GM19395 (cell line): ENCODE measurements at regions not wholly inside any gene's neighbourhood (a gene's known extent, or its start where the extent isn't known, plus 50 kb on each side); places are given as distances from the start of the nearest gene placed in this dataset.
"Not testable (repeated sequence)": the region's sequence is repeated elsewhere in the genome, so short reads cannot be mapped to it uniquely, and the experiment has no call there.

ENCODE experiments used
- ATAC-seq: cut with Tn5 transposase; IDR thresholded peaks from one replicate; pipeline ENCODE4 v1.9.1; 2021; ENCODE audit warnings: mild to moderate bottlenecking, moderate library complexity; ENCODE audit not compliant: unreplicated experiment

DNA sequence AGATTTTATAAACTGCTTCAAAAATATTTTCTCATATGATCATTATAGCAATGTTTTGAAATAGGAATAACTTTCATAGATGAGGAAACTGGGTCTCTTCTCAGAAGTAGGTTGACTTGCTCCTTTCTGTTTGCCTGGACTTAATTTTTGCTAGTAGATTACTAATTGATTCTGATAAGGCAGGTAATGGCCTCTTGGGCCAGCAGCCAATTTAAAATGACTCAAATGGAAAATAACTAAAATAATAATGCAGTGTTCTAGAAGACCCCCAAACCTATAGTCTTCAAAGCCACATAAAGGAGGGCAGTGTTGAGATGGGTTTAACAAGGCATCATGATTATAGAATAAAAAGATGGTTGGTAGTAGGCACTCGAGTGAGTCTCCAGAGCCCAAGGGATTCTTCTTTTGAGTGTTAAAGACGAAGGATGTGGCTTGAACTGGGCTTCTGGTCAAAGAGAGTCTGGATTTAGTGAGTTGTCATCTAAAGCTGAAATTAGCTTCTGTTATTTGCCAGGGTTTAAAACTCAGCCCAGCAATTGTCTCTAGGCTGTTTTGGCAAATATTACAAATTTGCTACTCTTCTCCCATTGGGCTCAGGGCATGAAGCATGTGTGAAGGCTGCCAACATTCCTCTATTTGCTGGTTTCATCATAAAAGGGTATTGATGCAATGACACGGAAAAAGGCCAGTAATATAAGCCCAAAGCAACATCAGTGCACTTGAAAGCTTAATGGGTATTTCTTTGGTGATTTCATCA lies 297.1 kb upstream of the MEIS2 start:
- ATAC-seq, result no peak

DNA sequence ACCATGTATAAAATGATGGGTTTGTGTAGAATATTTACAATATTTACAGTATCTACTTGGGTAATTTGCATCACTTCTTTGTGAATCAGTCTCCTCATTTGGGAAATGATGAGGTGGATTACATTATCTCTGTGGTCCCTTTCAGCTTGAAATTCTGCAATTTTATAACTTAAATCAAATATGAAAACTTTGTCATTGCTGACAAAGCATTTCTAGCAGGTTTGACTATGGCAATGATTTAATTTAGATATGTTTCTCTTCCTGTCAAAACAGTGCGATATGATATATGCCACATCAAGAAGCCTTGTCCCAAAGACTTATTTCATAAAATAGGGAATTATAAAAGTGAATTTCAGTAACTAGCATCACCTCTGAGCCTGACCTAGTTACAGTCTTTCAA lies 315.8 kb upstream of the MEIS2 start:
- no peak for ATAC-seq

DNA sequence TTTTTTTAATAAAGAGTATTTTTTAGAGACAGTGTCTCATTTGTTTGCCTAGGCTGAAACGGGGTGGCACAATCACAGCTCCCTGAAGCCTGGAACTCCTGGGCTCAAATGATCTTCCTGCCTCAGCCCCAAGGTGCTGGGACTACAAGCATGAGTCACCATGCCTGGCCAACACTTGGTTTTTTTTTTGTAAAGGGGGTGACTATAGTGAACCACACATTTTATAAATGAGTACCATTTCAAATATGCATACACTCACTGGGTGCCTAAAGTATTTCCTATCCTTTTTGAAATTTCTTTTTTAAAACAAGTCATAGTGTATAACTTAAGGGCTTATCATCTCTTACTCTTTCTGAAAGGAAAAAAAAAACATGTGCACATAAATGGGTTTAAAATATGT lies 325.2 kb upstream of the MEIS2 start:
- no peak for ATAC-seq

- not testable (repeated sequence) for ATAC-seq
Observed at GRCh38 chr15:37427393-37427792, 327.0 kb upstream of the MEIS2 start.

DNA sequence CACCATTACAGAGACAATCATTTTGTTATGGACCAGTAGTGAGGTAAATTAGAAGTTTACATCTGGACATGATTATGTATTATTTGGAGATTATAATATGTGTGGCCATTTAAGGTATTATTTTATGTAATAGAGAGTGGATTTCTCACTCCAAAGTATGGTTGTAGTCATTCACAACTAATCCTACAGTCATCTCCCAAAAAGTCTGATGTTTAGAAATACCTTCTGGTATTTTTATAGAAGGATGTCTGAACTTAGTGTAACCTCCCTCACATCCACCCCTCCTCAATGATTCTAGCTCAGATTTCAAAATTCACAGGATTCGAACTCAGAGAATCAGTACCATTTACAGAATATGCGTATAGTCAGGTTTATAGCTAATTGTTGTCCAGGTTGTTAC lies 346.6 kb upstream of the MEIS2 start:
- no peak for ATAC-seq

DNA sequence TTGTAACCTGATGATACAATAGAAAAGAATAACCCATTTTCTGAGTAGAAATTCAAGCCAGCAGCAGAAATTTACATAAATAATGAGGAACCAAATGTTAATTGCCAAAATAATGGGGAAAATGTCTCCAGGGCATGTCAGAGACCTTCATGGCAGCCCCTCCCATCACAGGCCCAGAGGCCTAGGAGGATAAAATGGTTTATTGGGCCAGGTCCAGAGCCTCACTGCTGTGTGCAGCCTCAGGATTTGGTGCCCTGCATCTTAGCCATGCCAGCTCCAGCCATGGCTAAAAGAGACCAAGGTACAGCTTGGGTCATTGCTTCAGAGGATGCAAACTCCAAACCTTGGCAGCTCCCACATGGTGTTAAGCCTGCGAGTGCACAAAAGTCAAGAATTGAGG lies 352.1 kb upstream of the MEIS2 start:
- ATAC-seq, result no peak

- ATAC-seq, result no peak
Observed at GRCh38 chr15:37480482-37480881, 380.1 kb upstream of the MEIS2 start.

- no peak for ATAC-seq
Observed at GRCh38 chr15:37481126-37481525, 380.8 kb upstream of the MEIS2 start.

GRCh38 chr15:37483779-37484178 lies 383.4 kb upstream of the MEIS2 start:
- no peak for ATAC-seq

GRCh38 chr15:37485056-37485455 lies 384.7 kb upstream of the MEIS2 start:
- ATAC-seq, result no peak

GRCh38 chr15:37490707-37491106 lies 390.4 kb upstream of the MEIS2 start:
- ATAC-seq, result no peak

GRCh38 chr15:37516621-37517020 lies 416.3 kb upstream of the MEIS2 start:
- no peak for ATAC-seq

DNA sequence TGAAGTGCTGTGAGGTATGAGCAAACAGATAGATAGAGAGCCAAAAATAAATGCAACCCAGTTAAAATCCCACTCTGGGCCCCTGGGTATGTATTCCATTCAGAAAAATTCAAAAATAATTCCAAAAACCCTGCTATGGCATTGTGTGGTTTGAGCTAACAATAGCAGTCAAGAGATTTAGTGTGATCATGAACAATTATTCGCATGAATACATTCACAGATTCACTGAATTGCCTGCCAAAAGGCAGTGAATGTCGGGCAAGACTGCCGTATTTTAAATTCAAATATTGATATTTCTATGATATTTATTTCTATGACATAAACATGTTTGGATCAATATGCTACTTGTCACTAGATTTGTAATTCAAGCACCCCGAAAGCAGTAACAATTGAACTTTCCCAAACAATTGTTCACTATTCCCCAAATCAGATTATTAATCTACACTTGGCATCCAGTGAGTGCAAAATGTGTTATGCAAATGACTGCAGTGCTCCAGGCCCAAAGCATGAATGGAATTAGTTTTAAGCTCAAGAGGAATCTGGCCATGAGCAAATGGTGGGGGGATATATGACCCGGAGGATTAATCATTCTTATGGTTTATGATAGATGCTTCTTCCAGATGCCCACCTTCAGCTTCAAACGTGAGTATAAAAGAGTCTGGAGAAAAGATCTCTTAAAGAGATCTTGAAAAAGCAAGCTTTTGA lies 417.0 kb upstream of the MEIS2 start:
- ATAC-seq, result no peak

- ATAC-seq, result no peak
Observed at GRCh38 chr15:37518436-37518835, 416.0 kb upstream of the TMCO5A start.

GRCh38 chr15:37520026-37520425 lies 414.4 kb upstream of the TMCO5A start:
- no peak for ATAC-seq

DNA sequence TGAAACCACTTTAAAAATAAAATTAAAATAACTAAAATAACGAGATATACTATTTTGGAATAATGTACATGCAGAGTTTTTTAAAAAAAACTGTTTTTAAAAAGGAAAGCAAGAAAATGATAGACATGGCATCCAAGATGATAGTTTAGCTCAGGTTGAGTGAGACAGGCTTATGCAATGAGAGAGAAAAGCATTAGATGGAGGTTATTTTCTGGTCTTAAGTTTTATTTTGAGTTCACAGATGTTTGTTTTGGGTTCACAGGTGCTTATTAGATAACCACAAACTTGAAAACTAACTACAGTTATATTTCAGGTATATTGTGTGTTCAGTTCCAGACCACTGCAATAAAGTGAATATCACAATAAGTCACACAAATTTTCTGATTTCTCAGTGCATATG lies 413.6 kb upstream of the TMCO5A start:
- ATAC-seq, result no peak

DNA sequence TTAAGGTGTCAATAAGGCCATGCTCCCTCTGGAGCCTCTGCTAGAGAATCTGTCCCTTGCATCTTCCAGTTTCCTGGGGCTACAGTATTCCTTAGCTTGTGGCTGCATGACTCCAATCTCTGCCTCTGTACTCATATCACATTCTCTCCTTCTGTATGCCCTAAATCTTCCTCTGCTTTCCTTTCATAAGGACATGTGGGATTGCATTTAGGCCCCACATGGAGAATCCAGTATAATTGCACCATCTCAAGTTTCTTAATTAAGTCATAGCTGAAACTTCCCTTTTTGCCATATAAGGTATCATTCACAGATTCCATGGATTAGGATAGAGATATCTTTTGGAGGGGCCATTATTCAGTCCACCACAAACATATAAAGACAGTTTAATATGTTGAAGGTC lies 409.8 kb upstream of the TMCO5A start:
- ATAC-seq, result no peak

DNA sequence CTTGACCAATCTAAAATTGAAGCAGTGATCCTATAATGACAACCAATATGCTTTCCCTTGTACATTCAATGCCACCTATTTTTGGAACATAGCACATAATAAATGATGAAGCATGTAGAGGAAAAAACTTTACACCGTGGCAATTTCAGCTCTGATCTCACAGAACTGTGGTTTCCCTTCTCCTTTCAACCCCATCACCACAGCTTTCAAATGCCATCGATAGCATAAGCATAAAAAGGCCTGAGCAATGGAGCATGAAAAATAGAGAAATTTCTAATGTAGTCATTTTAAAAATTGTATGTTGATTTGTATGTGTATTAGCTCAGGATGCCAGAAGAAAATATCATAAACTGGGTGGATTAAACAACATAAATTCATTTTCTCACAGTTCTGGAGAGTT lies 406.0 kb upstream of the TMCO5A start:
- no peak for ATAC-seq

- no peak for ATAC-seq
Observed at GRCh38 chr15:37536967-37537605, 397.4 kb upstream of the TMCO5A start.

DNA sequence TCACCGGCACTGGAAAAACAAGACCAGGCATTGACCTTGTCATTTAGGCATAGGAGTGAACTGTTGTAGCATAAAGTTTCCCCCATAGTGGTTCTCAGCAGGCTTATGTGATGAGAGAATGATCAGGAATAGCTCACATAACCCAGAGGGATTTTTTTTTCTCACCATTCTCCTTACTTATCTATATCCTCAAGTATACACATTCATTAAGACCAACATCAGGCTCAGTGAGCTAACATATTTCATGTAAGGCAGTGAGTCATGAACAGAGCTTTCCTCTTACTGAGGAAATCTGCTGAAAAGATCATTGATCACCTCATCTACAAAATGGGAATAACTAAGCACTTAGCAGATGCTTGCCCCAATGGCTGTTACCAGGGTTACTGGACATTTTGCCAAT lies 396.6 kb upstream of the TMCO5A start:
- ATAC-seq, result no peak

DNA sequence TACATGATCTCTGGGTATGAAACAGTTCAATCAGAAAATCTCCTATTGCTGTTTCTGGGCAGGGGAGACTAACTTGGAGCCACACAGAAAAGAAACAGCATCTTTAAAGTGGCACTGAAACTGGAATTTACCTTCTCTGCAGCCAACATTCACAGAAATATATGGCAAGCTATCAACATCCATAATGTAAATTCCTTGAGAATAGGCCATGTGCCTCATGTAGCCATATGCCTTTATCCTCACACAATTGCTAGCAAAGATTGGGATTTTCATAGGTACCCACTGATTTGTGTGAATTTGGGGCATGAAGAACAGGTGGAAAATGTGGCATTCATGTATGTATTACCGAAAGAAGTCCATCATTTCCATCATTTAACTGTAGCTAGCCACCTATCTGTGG lies 386.3 kb upstream of the TMCO5A start:
- no peak for ATAC-seq

- no peak for ATAC-seq
Observed at GRCh38 chr15:37550360-37551024, 383.9 kb upstream of the TMCO5A start.
